NCI-H446 treated with DMSO at 0.1 percent for 48 hours (cell line): ENCODE measurements at regions not wholly inside any gene's neighbourhood (a gene's known extent, or its start where the extent isn't known, plus 50 kb on each side); places are given as distances from the start of the nearest gene placed in this dataset.
"Not testable (repeated sequence)": the region's sequence is repeated elsewhere in the genome, so short reads cannot be mapped to it uniquely, and the experiment has no call there.

Experiments used
- DNase-seq: peaks from one replicate; lab custom pipeline; 2025; lab: John Stamatoyannopoulos, UW

DNA sequence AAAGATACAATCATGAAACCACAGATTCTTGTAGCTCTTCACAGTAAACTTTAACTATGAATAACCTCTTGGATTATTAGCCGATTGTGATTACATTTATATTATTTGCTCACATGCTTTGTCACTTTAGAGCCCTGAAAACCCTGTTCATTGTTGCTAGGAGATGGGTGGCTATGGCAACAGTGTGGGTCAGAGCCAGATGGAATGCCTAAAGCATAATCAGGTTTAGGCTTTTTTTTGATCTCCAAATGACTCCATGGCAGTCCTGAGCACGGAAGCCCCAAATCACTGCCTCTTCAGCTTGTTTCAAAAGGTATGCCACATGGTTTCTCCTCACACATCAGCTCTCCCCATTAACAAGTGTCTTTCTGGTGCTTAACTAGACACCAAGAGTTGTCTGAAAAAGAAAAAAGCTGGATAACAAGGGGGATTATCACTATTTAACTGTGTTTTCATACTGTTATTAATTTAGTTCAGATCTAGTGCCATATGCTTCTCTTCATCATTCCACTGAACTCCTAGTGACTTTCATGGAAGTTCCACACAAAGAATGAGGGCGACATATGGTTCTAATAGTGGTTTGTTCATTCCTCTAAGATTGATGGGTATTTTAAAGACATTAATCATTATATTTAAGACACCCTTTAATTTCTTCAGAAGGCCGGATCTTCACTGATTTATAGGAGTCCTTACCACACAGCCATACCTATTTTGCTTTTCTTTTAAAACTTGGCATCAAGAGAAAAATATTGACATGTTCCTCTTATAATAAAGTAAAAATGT, 88.8 kb upstream of the PAM start:
- peak; percentile 93 for DNase-seq

DNA sequence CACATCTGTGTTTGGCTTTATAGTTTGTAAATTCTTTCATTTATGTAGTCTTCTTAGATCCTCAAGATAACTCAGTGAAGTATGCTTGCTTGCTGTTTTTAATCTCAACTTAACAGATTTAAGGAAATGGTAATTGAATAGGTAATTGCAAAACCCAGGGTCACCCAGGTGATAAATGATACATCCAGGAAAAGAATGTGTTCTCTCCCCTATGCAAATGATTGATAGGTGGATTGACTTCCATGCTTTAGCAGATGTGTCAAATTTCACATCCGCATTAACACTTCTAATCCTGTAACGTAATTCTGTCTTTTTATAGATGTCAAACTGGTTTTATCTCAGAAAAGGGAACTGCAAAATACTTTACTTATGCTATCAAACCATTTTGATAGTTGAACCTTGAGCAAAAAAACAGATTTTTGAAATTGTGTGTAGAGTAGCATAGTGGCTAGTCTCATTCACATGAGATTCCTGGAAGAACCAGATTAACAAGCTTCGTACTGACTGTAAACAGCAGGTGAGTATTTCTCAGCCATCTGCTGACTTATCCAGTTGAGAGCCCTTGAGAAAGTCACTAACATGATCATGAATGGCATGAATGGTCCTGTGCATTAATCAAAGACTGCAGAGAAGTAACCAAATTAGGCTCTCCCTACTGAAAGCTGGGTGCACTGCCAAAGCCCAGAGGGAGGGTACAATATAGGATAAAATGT, 86.7 kb upstream of the PAM start:
- peak; percentile 57 for DNase-seq

DNA sequence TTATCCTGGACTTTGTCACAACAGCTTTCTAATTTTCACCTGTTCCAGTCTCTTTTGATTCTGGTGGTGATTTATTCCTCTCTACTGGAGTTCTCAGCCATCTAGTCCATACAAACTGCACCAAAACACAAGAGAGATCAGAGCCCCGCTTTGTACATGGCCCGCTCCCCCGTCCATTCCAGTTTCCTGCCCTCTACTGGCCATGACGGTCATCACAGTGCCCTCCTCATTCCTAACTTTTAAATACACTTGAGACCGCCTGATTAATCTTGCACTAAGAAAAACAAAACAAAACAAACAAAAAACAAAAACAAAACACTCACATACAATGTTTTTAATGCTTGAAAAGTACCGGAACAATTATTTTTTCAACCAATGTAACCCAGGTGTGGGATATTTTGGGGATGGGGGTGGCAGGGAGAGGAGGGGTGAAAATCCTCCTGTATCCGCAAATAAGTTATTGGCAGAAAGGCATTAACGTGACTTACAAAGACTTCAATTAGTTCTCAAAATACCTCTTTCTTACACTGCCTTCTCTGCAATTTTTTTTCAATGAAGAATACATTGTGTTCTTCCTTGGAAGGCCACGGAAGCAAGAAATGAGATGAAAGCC, 84.8 kb upstream of the PAM start:
- DNase-seq: no peak

DNA sequence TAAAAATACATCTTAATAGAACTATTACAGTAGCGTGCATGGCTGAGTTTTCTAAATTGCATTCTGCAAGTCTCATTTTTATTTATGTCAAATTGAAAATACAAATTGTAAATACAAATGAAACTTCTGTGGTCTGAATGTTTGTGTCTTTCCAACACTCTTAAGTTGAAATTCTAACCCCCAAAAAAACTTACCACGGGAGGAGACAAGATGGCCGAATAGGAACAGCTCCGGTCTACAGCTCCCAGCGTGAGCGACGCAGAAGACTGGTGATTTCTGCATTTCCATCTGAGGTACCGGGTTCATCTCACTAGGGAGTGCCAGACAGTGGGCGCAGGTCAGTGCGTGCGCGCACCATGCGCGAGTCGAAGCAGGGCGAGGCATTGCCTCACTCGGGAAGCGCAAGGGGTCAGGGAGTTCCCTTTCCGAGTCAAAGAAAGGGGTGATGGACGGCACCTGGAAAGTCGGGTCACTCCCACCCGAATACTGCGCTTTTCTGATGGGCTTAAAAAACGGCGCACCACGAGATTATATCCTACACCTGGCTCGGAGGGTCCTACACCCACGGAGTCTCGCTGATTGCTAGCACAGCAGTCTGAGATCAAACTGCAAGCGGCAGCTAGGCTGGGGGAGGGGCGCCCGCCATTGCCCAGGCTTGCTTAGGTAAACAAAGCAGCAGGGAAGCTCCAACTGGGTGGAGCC, 83.9 kb upstream of the PAM start:
- not testable (repeated sequence) for DNase-seq

DNA sequence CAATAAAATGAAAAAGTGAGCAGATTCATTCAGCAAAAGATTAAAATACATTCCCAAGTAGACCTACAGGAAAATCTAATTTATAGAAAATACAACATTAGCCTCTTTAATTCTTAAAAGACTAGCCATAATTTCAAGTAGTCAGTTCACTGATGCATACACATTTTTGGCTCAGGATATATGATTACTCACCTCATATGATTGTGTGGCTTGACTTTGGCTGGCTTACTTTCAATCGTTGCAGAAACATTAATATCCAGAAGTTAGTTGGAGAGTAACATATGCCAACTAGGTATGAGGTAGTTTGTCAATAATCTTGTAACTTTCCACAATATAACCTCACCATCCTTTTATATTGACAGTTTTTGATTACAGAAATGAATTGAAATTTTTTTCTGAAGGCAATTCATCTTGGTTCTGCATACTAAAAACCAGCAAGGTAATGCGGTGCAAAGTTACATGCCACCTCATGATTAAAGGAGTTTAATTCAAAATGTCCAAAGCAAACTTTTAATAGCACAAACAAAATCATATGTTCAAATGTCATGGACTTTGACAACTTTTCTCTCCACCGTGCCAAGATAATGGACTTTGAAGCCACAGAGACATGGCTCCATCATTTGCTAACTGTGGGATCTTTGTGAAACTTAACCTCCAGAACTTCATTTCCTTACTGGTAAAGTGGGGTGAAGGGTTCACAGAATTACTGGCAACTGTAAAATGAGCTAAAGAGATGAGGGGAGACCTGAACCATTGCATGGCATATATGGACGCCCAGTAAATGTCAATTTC, 76.6 kb upstream of the PAM start:
- DNase-seq: peak; percentile 96

DNA sequence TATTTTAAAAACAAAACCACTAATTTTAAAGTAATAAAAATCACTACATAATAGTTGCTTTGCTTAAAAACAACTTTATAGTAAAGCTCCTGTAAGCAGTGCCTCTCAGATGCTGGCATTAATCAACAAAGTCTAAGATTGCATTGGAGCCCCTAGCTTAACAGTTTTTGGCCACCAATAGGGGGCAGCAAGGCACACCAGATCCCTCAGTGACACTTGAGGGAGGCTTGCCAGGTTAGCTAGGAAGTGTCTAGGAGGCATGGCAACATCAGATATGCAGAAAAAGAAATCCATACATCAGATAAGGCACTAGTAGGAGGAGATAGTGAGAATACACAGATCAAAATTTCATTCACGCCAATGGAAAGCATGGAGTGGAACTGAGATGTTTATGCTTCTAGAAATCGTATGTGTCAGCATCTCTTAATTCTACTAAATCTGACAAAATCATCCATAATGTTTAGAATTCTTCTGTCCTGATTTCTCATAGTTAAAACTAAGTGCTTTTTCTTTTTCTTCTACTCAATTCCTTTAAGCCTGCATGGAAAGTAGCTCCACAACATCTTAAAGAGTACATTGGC, 73.6 kb upstream of the PAM start:
- DNase-seq: peak; percentile 85

DNA sequence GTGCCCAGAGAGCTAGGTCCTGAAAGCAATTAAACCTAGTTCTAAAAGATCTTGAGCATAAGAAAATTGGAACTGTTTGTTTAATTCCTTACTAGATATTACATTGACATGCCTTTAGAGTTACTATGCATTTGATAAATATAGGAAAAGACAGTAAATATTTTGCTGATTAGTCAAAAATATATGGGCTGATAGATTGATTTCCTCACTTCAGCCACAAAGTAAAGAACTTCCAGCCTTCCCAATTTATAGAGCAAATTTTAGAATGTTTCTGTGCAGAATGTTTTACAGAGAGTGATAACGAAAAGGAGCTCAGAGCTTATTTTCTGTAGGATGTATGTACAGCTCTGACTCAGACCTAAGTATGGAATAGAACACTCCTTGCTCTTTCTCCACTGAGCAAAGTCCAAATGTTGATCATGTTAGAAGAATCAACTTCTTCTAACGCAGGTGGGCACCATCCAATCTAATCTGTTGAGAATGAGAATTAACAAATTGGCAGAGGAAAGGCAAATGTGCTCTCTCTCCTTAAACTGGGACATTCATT, 72.9 kb upstream of the PAM start:
- no peak for DNase-seq

DNA sequence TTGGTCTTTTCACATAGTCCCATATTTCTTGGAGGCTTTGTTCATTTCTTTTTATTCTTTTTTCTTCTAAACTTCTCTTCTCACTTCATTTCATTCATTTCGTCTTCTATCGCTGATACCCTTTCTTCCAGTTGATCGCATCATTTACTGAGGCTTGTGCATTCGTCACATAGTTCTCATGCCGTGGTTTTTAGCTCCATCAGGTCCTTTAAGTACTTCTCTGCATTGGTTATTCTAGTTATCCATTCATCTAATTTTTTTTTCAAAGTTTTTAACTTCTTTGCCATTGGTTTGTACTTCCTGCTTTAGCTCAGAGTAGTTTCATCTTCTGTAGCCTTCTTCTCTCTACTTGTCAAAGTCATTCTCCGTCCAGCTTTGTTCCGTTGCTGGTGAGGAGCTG, 67.0 kb upstream of the PAM start:
- not testable (repeated sequence) for DNase-seq

DNA sequence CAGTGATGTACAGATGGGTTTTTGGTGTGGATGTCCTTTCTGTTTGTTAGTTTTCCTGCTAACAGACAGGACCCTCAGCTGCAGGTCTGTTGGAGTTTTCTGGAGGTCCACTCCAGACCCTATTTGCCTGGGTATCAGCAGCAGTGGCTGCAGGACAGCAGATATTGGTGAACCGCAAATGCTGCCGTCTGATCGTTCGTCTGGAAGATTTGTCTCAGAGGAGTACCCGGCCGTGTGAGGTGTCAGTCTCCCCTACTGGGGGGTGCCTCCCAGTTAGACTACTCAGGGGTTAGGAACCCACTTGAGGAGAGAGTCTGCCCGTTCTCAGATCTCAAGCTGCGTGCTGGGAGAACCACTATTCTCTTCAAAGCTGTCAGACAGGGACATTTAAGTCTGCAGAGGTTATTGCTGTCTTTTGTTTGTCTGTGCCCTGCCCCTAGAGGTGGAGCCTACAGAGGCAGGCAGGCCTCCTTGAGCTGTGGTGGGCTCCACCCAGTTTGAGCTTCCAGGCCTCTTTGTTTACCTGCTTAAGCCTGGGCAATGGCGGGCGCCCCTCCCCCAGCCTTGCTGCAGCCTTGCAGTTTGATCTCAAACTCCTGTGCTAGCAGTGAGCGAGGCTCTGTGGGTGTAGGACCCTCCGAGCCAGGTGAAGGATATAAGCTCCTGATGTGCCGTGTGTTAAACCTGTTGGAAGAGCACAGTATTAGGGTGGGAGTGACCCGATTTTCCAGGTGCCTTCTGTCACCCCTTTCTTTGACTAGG, 66.3 kb upstream of the PAM start:
- DNase-seq: not testable (repeated sequence)

DNA sequence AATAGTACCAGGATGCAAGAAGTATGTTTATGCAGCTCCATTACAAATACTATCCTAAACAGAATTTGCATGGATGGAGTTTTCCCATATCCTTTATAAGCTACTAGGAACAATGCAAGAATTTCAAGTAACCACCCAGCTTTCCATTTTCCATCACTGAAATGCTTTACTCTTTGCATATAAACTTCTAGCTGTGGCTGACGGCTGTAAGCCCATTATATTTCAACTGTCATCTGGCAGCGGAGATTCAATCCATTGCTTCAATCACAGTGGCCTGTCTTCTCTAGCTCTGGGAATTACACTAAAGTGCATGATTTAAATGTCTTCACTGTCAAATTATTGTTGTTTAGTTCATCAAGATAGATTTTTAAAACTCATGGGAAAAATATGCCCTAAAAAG, 64.2 kb upstream of the PAM start:
- no peak for DNase-seq

DNA sequence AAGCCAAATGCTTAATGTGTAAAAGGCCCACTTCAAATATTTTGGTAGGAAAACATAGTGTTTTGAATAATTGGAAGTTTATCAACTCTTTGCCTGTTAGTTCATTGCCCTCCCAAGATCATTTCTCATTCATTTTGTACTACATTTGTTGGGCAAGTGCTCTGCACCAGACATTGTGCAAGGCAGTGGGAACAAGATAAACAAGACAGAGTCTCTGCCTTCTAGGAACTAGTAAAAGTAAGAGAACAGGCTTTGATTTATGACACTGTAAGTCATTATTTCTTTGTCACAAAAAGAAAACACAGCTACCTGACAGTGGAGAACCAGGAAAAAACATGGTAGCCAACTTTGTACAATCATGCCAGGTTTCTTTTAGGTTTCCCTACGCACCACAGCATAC, 63.7 kb upstream of the PAM start:
- DNase-seq: no peak

DNA sequence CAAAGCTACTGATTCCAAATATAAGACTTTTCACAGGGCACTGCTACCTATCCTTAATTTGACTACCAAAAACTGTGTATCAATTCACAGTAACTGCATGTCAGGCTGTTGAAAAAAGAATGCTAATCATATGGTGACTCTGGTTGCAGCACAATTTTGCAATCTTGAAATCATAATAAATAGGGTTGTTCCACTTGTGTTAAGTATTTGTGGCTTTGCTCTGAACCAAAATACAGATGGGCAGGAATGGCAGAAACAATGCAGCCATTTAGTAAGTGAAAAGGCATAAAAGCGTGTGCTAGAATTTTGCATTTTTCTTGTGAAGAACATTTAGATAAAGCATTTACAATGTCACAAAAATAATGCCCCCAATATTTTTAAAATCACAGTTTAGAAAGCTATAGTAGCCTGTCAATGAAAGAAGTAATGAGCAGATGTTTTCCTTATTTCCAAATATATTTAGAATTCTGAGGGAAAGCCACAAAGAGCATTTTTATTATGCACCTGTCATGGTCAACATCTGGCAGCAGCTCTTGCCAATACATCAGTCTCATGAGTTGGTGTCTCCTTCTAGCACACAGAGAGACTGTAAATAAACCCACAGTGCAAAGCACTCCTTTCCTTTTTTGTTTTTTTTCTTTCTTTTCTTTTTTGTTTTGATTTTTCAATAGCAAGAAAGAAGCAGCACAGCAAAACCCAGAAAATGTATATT, 54.8 kb upstream of the PAM start:
- no peak for DNase-seq

DNA sequence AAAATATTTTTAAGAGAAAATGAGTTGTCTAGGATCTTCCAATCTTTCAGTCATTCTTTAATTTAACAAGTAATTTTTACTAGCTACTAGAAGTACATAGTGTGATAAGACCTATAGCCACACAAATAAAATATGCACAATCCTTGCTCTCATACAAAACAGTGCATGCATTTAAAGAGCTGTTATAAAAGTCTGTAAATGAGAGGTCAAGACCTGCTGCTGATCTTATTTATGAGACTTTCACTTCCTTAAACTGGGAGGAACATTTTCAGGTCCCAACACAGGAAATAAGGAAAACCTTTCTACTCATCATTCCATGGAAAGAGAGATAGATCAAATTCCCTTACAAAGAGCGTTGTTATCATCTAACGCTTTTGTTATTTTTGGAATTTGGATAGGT, 54.2 kb upstream of the PAM start:
- DNase-seq: no peak

DNA sequence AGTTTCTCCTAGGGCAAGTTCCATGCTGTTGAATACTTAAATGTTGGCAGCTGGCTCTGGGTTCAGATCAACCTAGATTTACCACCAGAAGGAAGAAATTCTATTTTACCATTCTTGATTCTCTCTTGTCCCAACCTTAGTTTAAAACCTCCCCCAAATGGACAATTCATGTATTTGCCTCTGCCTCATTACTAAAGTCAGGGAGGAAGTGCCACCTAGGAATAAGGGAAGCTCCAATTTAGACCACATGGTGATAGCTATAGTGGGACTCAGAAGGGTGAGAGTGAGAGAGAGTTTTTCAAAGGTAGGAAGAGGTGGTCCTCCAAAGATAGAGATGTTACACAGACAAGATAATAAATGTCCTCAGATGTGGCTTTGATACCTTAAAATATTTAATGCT, 53.4 kb upstream of the PAM start:
- no peak for DNase-seq
